GM10248 (cell line): ENCODE measurements at regions not wholly inside any gene's neighbourhood (a gene's known extent, or its start where the extent isn't known, plus 50 kb on each side); places are given as distances from the start of the nearest gene placed in this dataset.

Experiments
- CTCF ChIA-PET: fragments of 300-600 bp; sonication (Branson Sonifier 250); formaldehyde crosslinking; extraction: SDS; loops from one replicate; lab custom pipeline; 2021; ENCODE audit warnings: antibody characterized with exemption; lab: Yijun Ruan, JAX
- POLR2A ChIA-PET: fragments of 350-650 bp; sonication (Branson Sonifier 250); formaldehyde crosslinking; extraction: SDS; loops from one replicate; lab custom pipeline; 2020; ENCODE audit warnings: antibody characterized with exemption; lab: Yijun Ruan, JAX
- DNase-seq: peaks from one replicate; pipeline ENCODE4 v3.0.0; 2012; ENCODE audit errors: extremely low spot score
- CTCF ChIP-seq: IDR thresholded peaks from 2 replicates; pipeline ENCODE4 v1.5.1; 2012; ENCODE audit warnings: mild to moderate bottlenecking, low read depth; ENCODE audit errors: extremely low read depth, missing control alignments, control extremely low read depth

- no peak for TF ChIP-seq CTCF
- DNase-seq: no peak
- POLR2A ChIA-PET: no interaction called here
- CTCF ChIA-PET: interaction anchor here (1.5 to 2.2 kb wide), 2 partner anchors 11 to 236 kb away, joined by 4 to 7 read pairs; no protein-coding TSS in a partner anchor
Observed at GRCh38 chr9:89838621-89839020, 233.8 kb downstream of the GADD45G start.

GRCh38 chr9:89839449-89839848 is 234.6 kb downstream of the GADD45G start:
- no peak for DNase-seq
- ChIA-PET POLR2A (no interaction called here), CTCF (interaction anchor here (1.5 to 2.2 kb wide), 2 partner anchors 12 to 237 kb away, joined by 4 to 7 read pairs; no protein-coding TSS in a partner anchor)
- no peak for TF ChIP-seq CTCF

DNA sequence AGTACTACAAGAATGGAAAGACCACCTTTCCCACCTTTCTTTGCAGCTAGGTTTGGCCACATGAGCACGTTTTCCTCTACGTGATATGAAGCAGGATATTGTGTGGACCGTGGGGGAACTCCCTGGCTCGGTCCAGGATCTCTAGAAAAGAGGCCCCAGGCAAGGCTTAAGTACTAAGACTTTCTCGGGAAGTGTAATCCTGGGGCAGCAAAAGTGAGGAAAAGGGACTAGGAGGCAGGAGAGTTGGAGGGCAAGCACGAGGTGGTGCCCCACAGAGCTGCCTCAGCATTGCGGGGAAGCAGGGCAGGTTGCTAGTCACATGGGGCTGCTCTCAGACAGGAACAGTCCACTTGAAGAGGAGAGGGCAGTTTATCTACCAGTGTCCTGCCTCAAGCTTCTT is 235.1 kb downstream of the GADD45G start:
- CTCF ChIA-PET: interaction anchor here (0.9 to 1.5 kb wide), 2 partner anchors 13 to 237 kb away, joined by 4 read pairs; no protein-coding TSS in a partner anchor
- no peak for TF ChIP-seq CTCF
- no peak for DNase-seq
- POLR2A ChIA-PET: no interaction called here

GRCh38 chr9:89841456-89841855 is 236.6 kb downstream of the GADD45G start:
- DNase-seq: no peak
- ChIA-PET POLR2A (no interaction called here), CTCF (interaction anchor here (1.5 kb wide), 1 partner anchor 10 kb away, joined by 3 read pairs; no protein-coding TSS in a partner anchor)
- no peak for TF ChIP-seq CTCF

GRCh38 chr9:89842267-89842768 is 237.5 kb downstream of the GADD45G start:
- no peak for TF ChIP-seq CTCF
- no peak for DNase-seq
- POLR2A ChIA-PET: no interaction called here
- CTCF ChIA-PET: no interaction called here

DNA sequence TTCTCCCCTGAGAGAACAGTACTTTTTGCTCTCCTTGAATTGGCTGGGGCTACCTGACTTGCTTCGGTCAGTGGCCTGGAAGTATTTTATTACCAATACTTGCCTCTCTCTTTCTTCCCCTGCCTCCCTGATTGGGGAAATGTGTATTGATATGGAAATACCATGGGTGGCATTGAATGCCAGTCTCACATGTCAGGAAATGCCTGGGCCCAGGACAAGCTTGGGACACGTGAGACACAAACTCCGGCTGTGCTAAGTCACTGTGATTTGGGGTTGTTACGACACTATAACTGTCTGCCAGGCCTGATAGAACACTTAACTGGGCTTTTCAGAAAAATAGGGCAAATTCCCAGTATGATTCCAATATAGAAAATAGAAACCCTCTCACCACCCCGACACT is 238.3 kb downstream of the GADD45G start:
- ChIA-PET POLR2A (no interaction called here), CTCF (no interaction called here)
- TF ChIP-seq CTCF: no peak
- no peak for DNase-seq
